H1 (cell line): ENCODE measurements at regions not wholly inside any gene's neighbourhood (a gene's known extent, or its start where the extent isn't known, plus 50 kb on each side); places are given as distances from the start of the nearest gene placed in this dataset.

Experiments used
- CTCF ChIA-PET: fragments of 300-600 bp; sonication (Branson Sonifier 250); formaldehyde crosslinking; loops from one replicate; lab custom pipeline; 2021; ENCODE audit not compliant: partially characterized antibody; lab: Charles Lee
- POLR2A ChIA-PET: fragments of 300-600 bp; sonication (Branson Sonifier 250); formaldehyde crosslinking; loops from one replicate; lab custom pipeline; 2021; ENCODE audit warnings: inconsistent platforms; ENCODE audit not compliant: partially characterized antibody; lab: Charles Lee
- DNase-seq, 2 experiments: peaks; one replicate each; pipeline versions ENCODE4 v3.0.0 to v3.0.0-alpha.2; 2010 to 2022; ENCODE audit warnings: low spot score in 2 of 2, low read depth in 1 of 2, mixed read lengths in 1 of 2
- FAIRE-seq: peaks from 2 replicates; lab custom pipeline; 2011; peaks lifted over from hg19 to GRCh38; lab: Jason Lieb, UNC
- H2AFZ ChIP-seq: 2 replicates; pipeline ENCODE4 v1.8.1; 2012; ENCODE audit warnings: low read length, inconsistent platforms
- H2AK5ac ChIP-seq: 2 replicates; pipeline ENCODE4 v1.6.1; 2013; ENCODE audit warnings: low read depth, low read length
- H2BK120ac ChIP-seq: replicated peaks from 2 replicates; pipeline ENCODE3; 2013; ENCODE audit warnings: low read depth, low read length, inconsistent platforms
- H2BK12ac ChIP-seq: 2 replicates; pipeline ENCODE4 v1.6.1; 2013; ENCODE audit warnings: low read depth, low read length
- H2BK15ac ChIP-seq: 2 replicates; pipeline ENCODE4 v1.6.1; 2013; ENCODE audit warnings: low read length
- H2BK20ac ChIP-seq: 2 replicates; pipeline ENCODE4 v1.6.1; 2013; ENCODE audit warnings: low read length
- H2BK5ac ChIP-seq: 2 replicates; pipeline ENCODE4 v1.6.1; 2013; ENCODE audit warnings: low read depth, low read length
- H3K14ac ChIP-seq: 2 replicates; pipeline ENCODE4 v1.6.1; 2013; ENCODE audit warnings: inconsistent platforms; ENCODE audit not compliant: insufficient read length
- H3K18ac ChIP-seq: 2 replicates; pipeline ENCODE4 v1.6.1; 2013; ENCODE audit warnings: low read length; ENCODE audit errors: extremely low read depth
- H3K23ac ChIP-seq: 2 replicates; pipeline ENCODE4 v1.6.1; 2013; ENCODE audit warnings: inconsistent platforms; ENCODE audit not compliant: insufficient read length
- H3K23me2 ChIP-seq: 2 replicates; pipeline ENCODE4 v1.6.1; 2013; ENCODE audit warnings: low read depth, low read length
- H3K27ac ChIP-seq: 2 replicates; pipeline ENCODE4 v1.6.1; 2011; ENCODE audit warnings: low read depth, low read length, inconsistent platforms
- H3K27me3 ChIP-seq, 4 experiments: replicated peaks in 1 of 4; 1 replicate in 1 of 4; 2 replicates in 3 of 4; pipeline versions ENCODE4 v1.6.1 to v1.8.1; 2011 to 2013; ENCODE audit warnings: low read length in 3 of 4, mild to moderate bottlenecking in 3 of 4, inconsistent platforms in 2 of 4, mixed read lengths in 2 of 4, moderate library complexity in 1 of 4; ENCODE audit not compliant: control insufficient read depth in 3 of 4, insufficient read depth in 3 of 4; ENCODE audit errors: extremely low read depth in 1 of 4
- H3K36me3 ChIP-seq, 4 experiments: 2 replicates each; pipeline versions ENCODE4 v1.6.1 to v1.8.1; 2011 to 2013; ENCODE audit warnings: mild to moderate bottlenecking in 4 of 4, low read length in 3 of 4, moderate library complexity in 2 of 4, control low read depth in 1 of 4, inconsistent platforms in 1 of 4; ENCODE audit not compliant: insufficient read depth in 4 of 4, control insufficient read depth in 2 of 4
- H3K4ac ChIP-seq: replicated peaks from 2 replicates; pipeline ENCODE3; 2013; ENCODE audit warnings: low read length, low read depth, mixed read lengths, inconsistent platforms; ENCODE audit not compliant: insufficient read length
- H3K4me1 ChIP-seq, 4 experiments: replicated peaks in 1 of 4; 1 replicate in 1 of 4; 2 replicates in 3 of 4; pipeline versions ENCODE4 v1.6.1 to v1.8.1; 2011 to 2013; ENCODE audit warnings: low read length in 3 of 4, inconsistent platforms in 2 of 4, mixed read lengths in 1 of 4; ENCODE audit not compliant: insufficient read depth in 4 of 4, control insufficient read depth in 3 of 4
- H3K4me2 ChIP-seq, 2 experiments: 2 replicates each; pipeline versions ENCODE4 v1.6.1 to v1.8.1; 2011 to 2013; ENCODE audit warnings: low read depth in 2 of 2, low read length in 2 of 2, control low read depth in 1 of 2, inconsistent platforms in 1 of 2, mild to moderate bottlenecking in 1 of 2; ENCODE audit not compliant: insufficient read depth in 1 of 2
- H3K4me3 ChIP-seq, 4 experiments: fragments of 200-600, 300-600 bp in 1 of 4; sonication (generic), shearing (Covaris generic), sonication (Bioruptor Twin) in 1 of 4; 2 replicates each; pipeline versions ENCODE4 v1.5.1 to v1.8.1; 2011 to 2016; ENCODE audit warnings: low read length in 4 of 4, low read depth in 3 of 4, control low read depth in 2 of 4, inconsistent platforms in 2 of 4, mild to moderate bottlenecking in 2 of 4, mixed read lengths in 1 of 4, moderate library complexity in 1 of 4; ENCODE audit not compliant: insufficient read depth in 2 of 4; ENCODE audit errors: extremely low read depth in 1 of 4
- H3K56ac ChIP-seq: replicated peaks from 2 replicates; pipeline ENCODE3; 2013; ENCODE audit warnings: low read depth, mild to moderate bottlenecking, mixed read lengths, low read length, inconsistent platforms; ENCODE audit not compliant: insufficient read length
- H3K79me1 ChIP-seq: 2 replicates; pipeline ENCODE4 v1.6.1; 2013; ENCODE audit warnings: low read depth, low read length, control low read depth
- H3K79me2 ChIP-seq, 2 experiments: 2 replicates each; pipeline versions ENCODE4 v1.6.1 to v1.8.1; 2012 to 2013; ENCODE audit warnings: low read length in 2 of 2, mild to moderate bottlenecking in 2 of 2, inconsistent platforms in 1 of 2; ENCODE audit not compliant: insufficient read depth in 2 of 2, control insufficient read depth in 1 of 2
- H3K9ac ChIP-seq, 4 experiments: replicated peaks in 1 of 4; 1 replicate in 1 of 4; 2 replicates in 3 of 4; pipeline versions ENCODE4 v1.6.1 to v1.8.1; 2011 to 2013; ENCODE audit warnings: low read depth in 3 of 4, low read length in 3 of 4, control low read depth in 2 of 4, mild to moderate bottlenecking in 2 of 4, moderate library complexity in 2 of 4, inconsistent platforms in 1 of 4; ENCODE audit errors: extremely low read depth in 1 of 4
- H3K9me3 ChIP-seq, 2 experiments: 2 replicates each; pipeline versions ENCODE4 v1.6.1 to v1.8.1; 2012 to 2013; ENCODE audit warnings: mild to moderate bottlenecking in 2 of 2, moderate library complexity in 2 of 2, control low read depth in 1 of 2, inconsistent platforms in 1 of 2, low read depth in 1 of 2, low read length in 1 of 2, mixed read lengths in 1 of 2; ENCODE audit not compliant: insufficient read depth in 2 of 2
- H4K20me1 ChIP-seq, 2 experiments: replicated peaks in 1 of 2; 2 replicates each; pipeline versions ENCODE3 to v1.8.1; 2011 to 2013; ENCODE audit warnings: inconsistent platforms in 2 of 2, low read length in 2 of 2, mild to moderate bottlenecking in 1 of 2; ENCODE audit not compliant: insufficient read depth in 2 of 2, control insufficient read depth in 1 of 2
- H4K5ac ChIP-seq: 2 replicates; pipeline ENCODE4 v1.6.1; 2013; ENCODE audit warnings: low read length, low read depth, mixed read lengths, inconsistent platforms; ENCODE audit not compliant: insufficient read length
- H4K8ac ChIP-seq: 2 replicates; pipeline ENCODE4 v1.8.0; 2013; ENCODE audit warnings: mild to moderate bottlenecking, moderate library complexity, low read length, inconsistent platforms; ENCODE audit not compliant: insufficient read depth; ENCODE audit errors: extremely low read depth
- H4K91ac ChIP-seq: replicated peaks from 2 replicates; pipeline ENCODE3; 2013; ENCODE audit warnings: low read length, mixed read lengths, inconsistent platforms; ENCODE audit not compliant: insufficient read length
- BACH1 ChIP-seq: IDR thresholded peaks from 2 replicates; pipeline ENCODE4 v1.6.1; 2012; ENCODE audit warnings: low read length, improper control_type of control experiment
- BRCA1 ChIP-seq: IDR thresholded peaks from 2 replicates; pipeline ENCODE4 v1.6.1; 2012; ENCODE audit warnings: low read depth, low read length, improper control_type of control experiment
- CHD2 ChIP-seq: IDR thresholded peaks from 2 replicates; pipeline ENCODE4 v1.6.1; 2012; ENCODE audit warnings: low read length, improper control_type of control experiment
- GABPA ChIP-seq: IDR thresholded peaks from 2 replicates; pipeline ENCODE4 v1.6.1; 2011; ENCODE audit warnings: mild to moderate bottlenecking, low read length, moderate library complexity, borderline replicate concordance; ENCODE audit not compliant: insufficient read depth
- MAFK ChIP-seq: IDR thresholded peaks from 2 replicates; pipeline ENCODE4 v1.6.1; 2012; ENCODE audit warnings: low read depth, mild to moderate bottlenecking, improper control_type of control experiment, low read length
- POU5F1 ChIP-seq: IDR thresholded peaks from 2 replicates; pipeline ENCODE4 v1.6.1; 2011; ENCODE audit warnings: low read depth, mild to moderate bottlenecking, low read length, moderate library complexity
- RFX5 ChIP-seq: IDR thresholded peaks from 2 replicates; pipeline ENCODE4 v1.6.1; 2011; ENCODE audit warnings: low read depth, low read length, improper control_type of control experiment, borderline replicate concordance
- SIN3A ChIP-seq, 2 experiments: IDR thresholded peaks in 1 of 2; conservative IDR thresholded peaks in 1 of 2; 2 replicates each; pipeline ENCODE4 v1.6.1; 2011 to 2012; ENCODE audit warnings: low read length in 2 of 2, improper control_type of control experiment in 1 of 2, low read depth in 1 of 2, mild to moderate bottlenecking in 1 of 2
- YY1 ChIP-seq: IDR thresholded peaks from 2 replicates; pipeline ENCODE4 v1.6.1; 2011; ENCODE audit warnings: low read depth, mild to moderate bottlenecking, low read length
- WGBS, 2 experiments: shearing (Covaris generic) in 1 of 2; methylation state at CpG; one replicate each; pipeline versions ENCODE4 v1.1.6 to v1.1.7; 2013 to 2015; ENCODE audit warnings: low lambda C conversion rate in 2 of 2, mixed read lengths in 2 of 2, inconsistent platforms in 1 of 2, low coverage in 1 of 2, missing lambda C conversion rate in 1 of 2; ENCODE audit not compliant: insufficient replicate concordance in 2 of 2, insufficient coverage in 1 of 2, insufficient read length in 1 of 2; ENCODE audit errors: extremely low coverage in 1 of 2, missing lambda C conversion rate in 1 of 2; 5-methylcytosine and 5-hydroxymethylcytosine counted together

DNA sequence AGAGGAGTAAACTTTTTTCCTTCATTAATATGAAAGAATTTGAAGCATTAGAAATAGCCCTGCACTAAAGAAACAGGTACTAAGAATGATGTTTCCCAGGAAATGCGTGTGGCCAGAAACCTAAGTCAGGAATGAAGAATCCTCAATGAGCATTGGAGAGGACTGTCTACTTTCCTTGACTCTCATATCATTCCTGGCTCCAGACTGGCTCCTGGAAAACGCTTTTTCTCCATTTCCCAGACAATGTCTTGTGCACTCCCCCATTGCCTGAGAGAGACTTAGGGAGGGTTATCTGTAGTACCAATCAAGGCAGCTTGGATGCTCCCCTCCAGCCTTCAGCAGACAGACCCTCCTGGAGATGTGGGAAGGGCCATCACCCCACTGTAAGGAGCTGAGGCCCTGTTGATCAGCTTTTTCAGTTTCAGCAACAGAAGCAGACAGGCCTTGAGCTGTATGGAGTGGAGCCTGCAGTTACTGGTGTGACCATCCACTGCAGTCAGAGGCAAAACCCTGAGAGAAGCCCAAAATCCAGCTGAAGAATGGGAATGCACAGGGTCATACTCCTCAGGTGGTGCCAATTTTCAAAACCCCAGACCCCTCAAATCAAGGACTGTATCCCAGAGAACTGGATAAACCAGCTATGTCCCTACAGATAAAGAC, 127.3 kb upstream of the NT5E start:
- CTCF ChIA-PET = interaction anchor here (0.7 to 5.2 kb wide), 43 partner anchors 8 to 1094 kb away, joined by 3 to 43 read pairs (median 4); no protein-coding TSS in a partner anchor
- Histone ChIP-seq H3K36me3 (no peaks in the 10 kb centered on the region), H2BK5ac (no peak overlapping the region), H2BK12ac (no peak overlapping the region), H2BK15ac (no peak overlapping the region), H3K4me3 (no peak overlapping the region), H3K79me2 (no peaks in the 10 kb centered on the region), H3K79me1 (no peaks in the 10 kb centered on the region), H4K8ac (no peak overlapping the region), H2BK20ac (no peak overlapping the region), H3K4ac (no peak overlapping the region), H3K56ac (no peak overlapping the region), H4K20me1 (no peaks in the 10 kb centered on the region), H3K9me3 (peaks cover 4 to 13% of the 10 kb centered on the region in 2 experiments; a peak in 3 of 4 replicates), H3K9ac (no peak overlapping the region), H2AFZ (no peak overlapping the region), H3K23ac (no peak overlapping the region), H4K5ac (no peak overlapping the region), H3K27ac (no peak overlapping the region), H2AK5ac (no peak overlapping the region), H3K18ac (no peak overlapping the region), H3K27me3 (no peaks in the 10 kb centered on the region), H3K4me2 (no peak overlapping the region), H3K14ac (no peak overlapping the region), H3K23me2 (no peaks in the 10 kb centered on the region; the same call in 1 of the 2 replicates), H3K4me1 (no peaks in the 10 kb centered on the region), H4K91ac (no peak overlapping the region), H2BK120ac (no peak overlapping the region)
- POLR2A ChIA-PET = no interaction called here
- no peak for FAIRE-seq
- DNase-seq = no peak
- TF ChIP-seq YY1 (no peak), BRCA1 (no peak), GABPA (no peak), MAFK (no peak), POU5F1 (no peak), RFX5 (no peak), CHD2 (no peak), SIN3A (conservative IDR thresholded peaks at IDR 0.05 in 1 of 2, IDR thresholded peaks at IDR 0.05 in 1 of 2; ENCODE audit: low read depth in 1 of 2, low read length in 2 of 2) (no peak), BACH1 (no peak)
- 56% methylated on average over 2 of the region's 2 CpGs; no CpG with 5 or more reads in 1 of the 2 experiments for WGBS, 2 experiments
